ENCODE measurements at regions not wholly inside any gene's neighbourhood (a gene's known extent, or its start where the extent isn't known, plus 50 kb on each side); places are given as distances from the start of the nearest gene placed in this dataset.

- no peak for DNase-seq
Observed at GRCh38 chr1:94643819-94644218, 102.3 kb upstream of the F3 start.

- DNase-seq = no peak
Observed at GRCh38 chr1:94642617-94643321, 101.2 kb upstream of the F3 start.

- DNase-seq = no peak
Observed at GRCh38 chr1:94641990-94642389, 100.4 kb upstream of the F3 start.

GRCh38 chr1:94640125-94640524, 98.6 kb upstream of the F3 start:
- DNase-seq = no peak

GRCh38 chr1:94637121-94637520, 95.6 kb upstream of the F3 start:
- DNase-seq = no peak

- DNase-seq = peak; percentile 62
Observed at GRCh38 chr1:94636624-94637023, 95.1 kb upstream of the F3 start.

- no peak for DNase-seq
Observed at GRCh38 chr1:94636100-94636499, 94.5 kb upstream of the F3 start.

GRCh38 chr1:94634977-94635416, 93.4 kb upstream of the F3 start:
- no peak for DNase-seq

- DNase-seq = peak; percentile 81
Observed at GRCh38 chr1:94633051-94633450, 91.5 kb upstream of the F3 start.

- no peak for DNase-seq
Observed at GRCh38 chr1:94629259-94630181, 88.0 kb upstream of the F3 start.

- no peak for DNase-seq
Observed at GRCh38 chr1:94628499-94628843, 86.9 kb upstream of the F3 start.

GRCh38 chr1:94627771-94628498, 86.4 kb upstream of the F3 start:
- no peak for DNase-seq

- no peak for DNase-seq
Observed at GRCh38 chr1:94624203-94624602, 82.6 kb upstream of the F3 start.

GRCh38 chr1:94623560-94624148, 82.1 kb upstream of the F3 start:
- peak; percentile 68 for DNase-seq

- DNase-seq = peak; percentile 75
Observed at GRCh38 chr1:94622757-94623156, 81.2 kb upstream of the F3 start.

- no peak for DNase-seq
Observed at GRCh38 chr1:94621802-94622201, 80.2 kb upstream of the F3 start.

- DNase-seq = no peak
Observed at GRCh38 chr1:94621395-94621794, 79.8 kb upstream of the F3 start.

- no peak for DNase-seq
Observed at GRCh38 chr1:94620345-94621031, 78.9 kb upstream of the F3 start.

GRCh38 chr1:94619731-94620130, 78.2 kb upstream of the F3 start:
- DNase-seq = no peak

GRCh38 chr1:94617957-94618739, 76.6 kb upstream of the F3 start:
- DNase-seq = no peak

GRCh38 chr1:94617134-94617805, 75.7 kb upstream of the F3 start:
- DNase-seq = peak; percentile 38
